Astrocyte of the cerebellum (primary cell): ENCODE measurements at regions not wholly inside any gene's neighbourhood (a gene's known extent, or its start where the extent isn't known, plus 50 kb on each side); places are given as distances from the start of the nearest gene placed in this dataset.

Experiments
- DNase-seq: peaks from one replicate; pipeline ENCODE4 v3.0.0-alpha.2; 2011; ENCODE audit warnings: low read depth
- H3K4me3 ChIP-seq: 2 replicates; pipeline ENCODE4 v1.5.1; 2011; ENCODE audit warnings: mild to moderate bottlenecking, low read depth, low read length, moderate library complexity
- CTCF ChIP-seq: IDR thresholded peaks from 2 replicates; pipeline ENCODE4 v1.5.1; 2012; ENCODE audit warnings: low read length, low read depth, moderate library complexity, mild to moderate bottlenecking; ENCODE audit errors: missing control alignments
- in situ Hi-C: cut with HindIII; loops from 2 replicates; pipeline ENCODE4 v1.10.0; 2017; ENCODE audit warnings: low sequenced_read_pairs

GRCh38 chr13:104823071-104823470 lies 1712.4 kb downstream of the EFNB2 start:
- TF ChIP-seq CTCF, result no peak

GRCh38 chr13:104817271-104817670 lies 1718.2 kb downstream of the EFNB2 start:
- in situ Hi-C loops, result no loop called here
- TF ChIP-seq CTCF, result no peak
- no peak for DNase-seq
- H3K4me3 ChIP-seq, result no peak overlapping the region

More at GRCh38 chr13:104823071-104823470, 1712.4 kb downstream of the EFNB2 start:
- no peak for DNase-seq
- H3K4me3 ChIP-seq, result no peak overlapping the region
- in situ Hi-C loops, result no loop called here

GRCh38 chr13:104816726-104817125 lies 1718.7 kb downstream of the EFNB2 start:
- in situ Hi-C loops, result no loop called here
- TF ChIP-seq CTCF, result no peak
- no peak for DNase-seq
- H3K4me3 ChIP-seq, result no peak overlapping the region

- H3K4me3 ChIP-seq, result no peak overlapping the region
- no peak for DNase-seq
- in situ Hi-C loops, result no loop called here
- TF ChIP-seq CTCF, result no peak
These were observed 1725.2 kb downstream of the EFNB2 start for GRCh38 chr13:104810242-104810641.

GRCh38 chr13:104809483-104809882 lies 1726.0 kb downstream of the EFNB2 start:
- in situ Hi-C loops, result no loop called here
- TF ChIP-seq CTCF, result no peak
- no peak for DNase-seq

GRCh38 chr13:104805346-104805745 lies 1730.1 kb downstream of the EFNB2 start:
- no peak overlapping the region for H3K4me3 ChIP-seq
- in situ Hi-C loops, result no loop called here
- TF ChIP-seq CTCF, result no peak

More at GRCh38 chr13:104809483-104809882, 1726.0 kb downstream of the EFNB2 start:
- H3K4me3 ChIP-seq, result no peak overlapping the region

GRCh38 chr13:104799152-104799551 lies 1732.9 kb upstream of the SLC10A2 start:
- no peak for TF ChIP-seq CTCF
- in situ Hi-C loops, result no loop called here
- no peak overlapping the region for H3K4me3 ChIP-seq
- no peak for DNase-seq

More at GRCh38 chr13:104805346-104805745, 1730.1 kb downstream of the EFNB2 start:
- no peak for DNase-seq
